ENCODE measurements at regions not wholly inside any gene's neighbourhood (a gene's known extent, or its start where the extent isn't known, plus 50 kb on each side); places are given as distances from the start of the nearest gene placed in this dataset.
A peak's percentile ranks its signal among the peaks of the same experiment; 100 is the strongest.

- TF ChIP-seq TRIM25 (IDR thresholded peaks at IDR 0.05; ENCODE audit: borderline replicate concordance) (no peak), AFF1 (IDR thresholded peaks at IDR 0.05; ENCODE audit: low read depth in 1 of 2, partially characterized antibody in 2 of 2) (peak in 1 of 2 experiments; percentile 89), NEUROD1 (IDR thresholded peaks at IDR 0.05; ENCODE audit: borderline replicate concordance, low read depth, low read length, partially characterized antibody) (no peak), ZNF717 (CRISPR knock-in tag; IDR thresholded peaks at IDR 0.05) (no peak), ZNF785 (CRISPR knock-in tag; IDR thresholded peaks at IDR 0.05) (no peak), CEBPG (CRISPR knock-in tag; IDR thresholded peaks at IDR 0.05) (no peak), CEBPG (tag; conservative IDR thresholded peaks at IDR 0.05 in 1 of 2, IDR thresholded peaks at IDR 0.05 in 1 of 2) (peak in 1 of 2 experiments; percentile 54; a peak in 1 of 4 replicates), SAFB2 (IDR thresholded peaks at IDR 0.05; ENCODE audit: borderline replicate concordance, low read depth, low read length, severe bottlenecking) (no peak), CHD1 (IDR thresholded peaks at IDR 0.05; ENCODE audit: low read length) (no peak), ZBTB40 (IDR thresholded peaks at IDR 0.05) (no peak; the same call in 1 of the 2 replicates), ZBTB40 (CRISPR knock-in tag; IDR thresholded peaks at IDR 0.05) (no peak), NELFE (IDR thresholded peaks at IDR 0.05; ENCODE audit: insufficient read depth, insufficient read length) (no peak), ZNF274 (IDR thresholded peaks at IDR 0.05; ENCODE audit: borderline replicate concordance, low read depth, low read length) (no peak)
Observed at GRCh38 chr12:31896514-31897039, 62.6 kb upstream of the RESF1 start (continued).

Data from K562 (cell line).